Nephron (organoid): ENCODE measurements at regions not wholly inside any gene's neighbourhood (a gene's known extent, or its start where the extent isn't known, plus 50 kb on each side); places are given as distances from the start of the nearest gene placed in this dataset.

Experiments used
- H3K27ac Mint-ChIP-seq, 3 experiments: 2 replicates each; pipeline ENCODE4 v1.8.0; 2020; ENCODE audit warnings: mixed read lengths in 3 of 3, mild to moderate bottlenecking in 2 of 3, moderate library complexity in 1 of 3
- H3K27me3 Mint-ChIP-seq: 2 replicates; pipeline ENCODE4 v1.8.0; 2021; ENCODE audit warnings: low read depth, mild to moderate bottlenecking, moderate library complexity, mixed read lengths
- H3K36me3 Mint-ChIP-seq: 2 replicates; pipeline ENCODE4 v1.8.0; 2020; ENCODE audit warnings: low read depth, mixed read lengths
- H3K4me1 Mint-ChIP-seq: 2 replicates; pipeline ENCODE4 v1.8.0; 2020; ENCODE audit warnings: mixed read lengths
- H3K4me3 Mint-ChIP-seq, 3 experiments: 2 replicates each; pipeline ENCODE4 v1.8.0; 2020; ENCODE audit warnings: mild to moderate bottlenecking in 3 of 3, mixed read lengths in 3 of 3, moderate library complexity in 2 of 3
- H3K9me3 Mint-ChIP-seq: 2 replicates; pipeline ENCODE4 v1.8.0; 2020; ENCODE audit warnings: mixed read lengths
- TF ChIP-seq, protein P1 (sequence below), 3 experiments: fragments of 200-600 bp; sonication (generic); IDR thresholded peaks; one replicate each; pipeline ENCODE4 v1.5.0; 2021; ENCODE audit warnings: antibody characterized with exemption in 3 of 3; ENCODE audit not compliant: unreplicated experiment in 3 of 3

DNA sequence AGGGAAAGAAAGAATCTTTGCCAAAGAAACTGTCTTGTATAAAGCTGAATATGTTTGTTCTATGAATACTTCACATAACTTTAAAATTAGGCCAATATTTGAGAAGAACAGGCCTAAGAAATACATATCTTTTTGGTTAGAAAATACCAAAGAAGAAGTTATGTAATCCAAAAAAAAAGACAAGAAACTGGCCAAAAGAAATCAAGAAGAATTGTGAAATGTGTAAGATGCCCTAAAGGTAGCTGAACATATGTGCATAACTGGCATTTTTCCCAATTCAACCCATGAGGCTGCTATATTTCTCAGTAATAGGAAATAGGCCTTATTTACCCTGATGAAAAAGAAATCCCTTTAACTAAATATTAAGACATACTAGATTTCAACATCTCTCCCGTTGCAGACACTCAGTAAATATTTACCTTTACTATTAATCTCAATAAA, 290.0 kb downstream of the CETN3 start:
- peaks cover 24% of the 10 kb centered on the region for H3K4me1 Mint-ChIP-seq
- H3K27me3 Mint-ChIP-seq: no peaks in the 10 kb centered on the region
- TF ChIP-seq, protein P1, sequence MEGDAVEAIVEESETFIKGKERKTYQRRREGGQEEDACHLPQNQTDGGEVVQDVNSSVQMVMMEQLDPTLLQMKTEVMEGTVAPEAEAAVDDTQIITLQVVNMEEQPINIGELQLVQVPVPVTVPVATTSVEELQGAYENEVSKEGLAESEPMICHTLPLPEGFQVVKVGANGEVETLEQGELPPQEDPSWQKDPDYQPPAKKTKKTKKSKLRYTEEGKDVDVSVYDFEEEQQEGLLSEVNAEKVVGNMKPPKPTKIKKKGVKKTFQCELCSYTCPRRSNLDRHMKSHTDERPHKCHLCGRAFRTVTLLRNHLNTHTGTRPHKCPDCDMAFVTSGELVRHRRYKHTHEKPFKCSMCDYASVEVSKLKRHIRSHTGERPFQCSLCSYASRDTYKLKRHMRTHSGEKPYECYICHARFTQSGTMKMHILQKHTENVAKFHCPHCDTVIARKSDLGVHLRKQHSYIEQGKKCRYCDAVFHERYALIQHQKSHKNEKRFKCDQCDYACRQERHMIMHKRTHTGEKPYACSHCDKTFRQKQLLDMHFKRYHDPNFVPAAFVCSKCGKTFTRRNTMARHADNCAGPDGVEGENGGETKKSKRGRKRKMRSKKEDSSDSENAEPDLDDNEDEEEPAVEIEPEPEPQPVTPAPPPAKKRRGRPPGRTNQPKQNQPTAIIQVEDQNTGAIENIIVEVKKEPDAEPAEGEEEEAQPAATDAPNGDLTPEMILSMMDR (IDR thresholded peaks at IDR 0.05; ENCODE audit: unreplicated experiment in 3 of 3): no peak
- H3K27ac Mint-ChIP-seq: peak overlapping the region; percentile 2 to 71 (median 63)
- no peaks in the 10 kb centered on the region for H3K9me3 Mint-ChIP-seq
- no peak overlapping the region for H3K4me3 Mint-ChIP-seq
- H3K36me3 Mint-ChIP-seq: no peaks in the 10 kb centered on the region

DNA sequence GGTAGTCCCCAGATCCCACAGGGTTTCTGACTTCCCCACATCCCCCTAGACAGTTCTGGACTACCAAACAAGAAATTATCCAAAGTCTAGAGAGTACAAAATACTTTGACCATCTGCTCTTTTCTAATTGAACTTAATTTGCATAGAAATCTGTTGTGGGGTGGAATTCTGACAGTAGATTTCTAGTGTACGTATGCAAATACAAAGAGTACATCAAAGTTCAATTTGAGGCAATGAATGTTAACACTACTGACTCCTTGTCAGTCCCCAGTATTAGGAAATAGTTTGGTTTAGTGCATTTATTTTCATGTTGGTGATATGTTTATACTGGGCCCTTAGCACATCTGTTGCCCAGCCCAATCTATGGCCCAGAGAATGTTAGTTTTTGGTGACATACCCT, 292.6 kb downstream of the CETN3 start:
- H3K27me3 Mint-ChIP-seq: no peaks in the 10 kb centered on the region
- peaks cover 33% of the 10 kb centered on the region for H3K4me1 Mint-ChIP-seq
- H3K27ac Mint-ChIP-seq: no peak overlapping the region
- no peaks in the 10 kb centered on the region for H3K9me3 Mint-ChIP-seq
- no peaks in the 10 kb centered on the region for H3K36me3 Mint-ChIP-seq
- TF ChIP-seq, protein P1 (IDR thresholded peaks at IDR 0.05; ENCODE audit: unreplicated experiment in 3 of 3): no peak
- H3K4me3 Mint-ChIP-seq: no peak overlapping the region

DNA sequence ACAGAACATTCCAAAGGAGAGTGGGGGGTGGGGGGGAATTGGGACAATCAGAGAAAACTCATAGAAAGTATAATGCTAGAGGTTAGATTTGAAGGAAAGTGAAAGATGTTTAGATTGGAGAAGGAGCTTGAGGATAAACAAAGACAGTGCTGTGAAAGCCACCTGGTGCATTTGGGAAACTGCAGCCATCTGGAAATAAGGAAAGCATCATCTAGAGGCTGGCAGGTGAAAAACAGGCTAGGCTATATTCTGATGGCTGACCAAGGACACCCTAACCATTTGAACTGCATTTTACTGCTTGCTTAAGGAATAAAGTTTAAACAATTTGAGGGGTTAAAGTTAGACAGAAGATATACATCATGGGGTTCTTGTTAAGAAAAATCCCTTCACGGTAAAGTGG, 296.4 kb downstream of the CETN3 start:
- H3K27ac Mint-ChIP-seq: peak overlapping the region in 1 of 3 experiments; percentile 90
- peaks cover 4% of the 10 kb centered on the region for H3K9me3 Mint-ChIP-seq
- no peak overlapping the region for H3K4me3 Mint-ChIP-seq
- no peaks in the 10 kb centered on the region for H3K27me3 Mint-ChIP-seq
- no peaks in the 10 kb centered on the region for H3K36me3 Mint-ChIP-seq
- peaks cover 30% of the 10 kb centered on the region for H3K4me1 Mint-ChIP-seq
- TF ChIP-seq, protein P1 (IDR thresholded peaks at IDR 0.05; ENCODE audit: unreplicated experiment in 3 of 3): no peak

DNA sequence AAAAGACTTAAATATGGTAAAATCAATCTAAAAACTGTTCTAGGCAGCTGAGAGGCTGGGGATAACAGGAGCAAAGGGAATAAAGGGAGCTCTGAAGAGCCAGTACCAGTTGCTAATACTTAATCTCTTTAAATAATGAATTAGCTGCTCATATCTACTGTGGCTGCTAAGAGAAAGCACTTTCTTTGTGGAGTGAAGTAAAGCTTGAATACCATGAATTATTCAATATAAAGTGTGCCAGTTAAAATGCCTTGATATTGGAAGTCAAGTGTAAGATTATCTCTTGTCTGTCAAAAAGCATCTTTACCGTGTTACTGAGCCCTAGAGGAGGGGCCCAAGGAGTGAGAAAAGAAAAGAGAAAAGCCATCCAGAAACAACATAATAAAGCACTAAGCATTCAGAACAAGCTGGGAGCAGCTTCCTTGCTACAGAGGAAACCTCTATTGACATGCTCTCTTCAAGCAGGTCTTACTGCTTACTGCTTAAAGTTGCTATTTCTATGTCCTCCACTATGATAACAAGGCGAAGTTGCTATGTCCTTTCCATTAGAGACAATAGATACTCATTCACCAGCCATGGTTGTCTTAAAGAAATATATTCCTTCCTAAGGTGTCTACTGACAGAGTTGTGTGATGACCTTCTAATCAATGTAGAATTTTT, 297.4 kb downstream of the CETN3 start:
- Mint-ChIP-seq H3K4me3 (peak overlapping the region in 2 of 3 experiments; percentile 5 to 52), H3K36me3 (no peaks in the 10 kb centered on the region), H3K27me3 (no peaks in the 10 kb centered on the region), H3K27ac (peak overlapping the region; percentile 79 to 90 (median 82)), H3K4me1 (peaks cover 30% of the 10 kb centered on the region), H3K9me3 (peaks cover 4% of the 10 kb centered on the region)
- TF ChIP-seq, protein P1 (IDR thresholded peaks at IDR 0.05; ENCODE audit: unreplicated experiment in 3 of 3): no peak

DNA sequence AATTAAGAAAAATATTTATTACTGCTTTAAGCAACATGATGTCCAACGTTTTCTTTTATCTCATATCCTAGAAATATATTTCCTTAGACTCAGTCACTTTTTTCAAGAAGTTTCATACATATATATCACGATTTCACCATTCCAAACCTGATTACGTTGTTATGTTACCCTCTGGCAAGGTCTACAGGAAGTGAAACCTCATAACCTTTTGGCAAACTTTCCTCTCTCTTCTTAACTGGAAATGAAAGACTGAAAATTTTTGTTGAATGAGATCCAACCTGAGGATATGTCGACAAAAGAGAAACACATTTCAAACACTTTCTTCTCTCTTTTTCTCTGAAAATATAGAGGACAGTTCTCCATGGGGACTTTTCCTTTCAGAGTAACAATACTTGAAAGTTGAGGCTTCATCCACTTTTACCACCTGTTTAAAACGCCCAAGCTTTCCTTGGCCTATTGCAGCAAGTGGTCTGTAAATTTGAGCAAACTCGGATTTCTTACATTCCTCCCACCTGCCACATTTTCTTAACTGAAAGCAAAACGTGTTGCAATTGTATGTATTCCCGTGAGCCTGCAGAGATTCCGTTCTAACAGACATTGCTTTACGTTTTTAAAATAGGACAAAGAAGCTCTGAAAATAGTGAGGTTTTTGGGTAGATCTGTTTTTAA, 298.1 kb downstream of the CETN3 start:
- TF ChIP-seq, protein P1 (IDR thresholded peaks at IDR 0.05; ENCODE audit: unreplicated experiment in 3 of 3): no peak
- no peaks in the 10 kb centered on the region for H3K27me3 Mint-ChIP-seq
- peak overlapping the region; percentile 79 to 90 (median 82) for H3K27ac Mint-ChIP-seq
- no peaks in the 10 kb centered on the region for H3K36me3 Mint-ChIP-seq
- peak overlapping the region in 1 of 3 experiments; percentile 52 for H3K4me3 Mint-ChIP-seq
- H3K4me1 Mint-ChIP-seq: peaks cover 27% of the 10 kb centered on the region
- H3K9me3 Mint-ChIP-seq: peaks cover 4% of the 10 kb centered on the region
